Neural progenitor cell (in vitro differentiated cells): ENCODE measurements at regions not wholly inside any gene's neighbourhood (a gene's known extent, or its start where the extent isn't known, plus 50 kb on each side); places are given as distances from the start of the nearest gene placed in this dataset.
A peak's percentile ranks its signal among the peaks of the same experiment; 100 is the strongest.

ENCODE experiments used
- DNase-seq: peaks from one replicate; pipeline ENCODE4 v3.0.0-alpha.2; 2016; ENCODE audit warnings: low spot score
- H2AFZ ChIP-seq: fragments of 200-600 bp; sonication (generic); replicated peaks from 2 replicates; pipeline ENCODE4 v1.6.1; 2016; ENCODE audit warnings: antibody characterized with exemption
- H3F3A ChIP-seq: fragments of 200-600 bp; sonication (generic); 2 replicates; pipeline ENCODE4 v1.6.1; 2016; ENCODE audit warnings: antibody characterized with exemption, low read depth
- H3K27ac ChIP-seq: fragments of 200-600 bp; sonication (generic); 2 replicates; pipeline ENCODE4 v1.5.1; 2016; ENCODE audit warnings: mild to moderate bottlenecking
- H3K27me3 ChIP-seq: fragments of 200-600 bp; sonication (generic); 2 replicates; pipeline ENCODE4 v1.6.1; 2016; ENCODE audit warnings: mild to moderate bottlenecking, moderate library complexity
- H3K36me3 ChIP-seq: fragments of 200-600 bp; sonication (generic); 2 replicates; pipeline ENCODE4 v1.5.1; 2016
- H3K4me1 ChIP-seq: fragments of 200-600 bp; sonication (generic); 2 replicates; pipeline ENCODE4 v1.6.1; 2016; ENCODE audit warnings: mixed run types
- H3K4me2 ChIP-seq: fragments of 200-600 bp; sonication (generic); 2 replicates; pipeline ENCODE4 v1.6.1; 2016
- H3K4me3 ChIP-seq: fragments of 200-600 bp; sonication (generic); 2 replicates; pipeline ENCODE4 v1.5.1; 2016
- H3K79me2 ChIP-seq: fragments of 200-600 bp; sonication (generic); 2 replicates; pipeline ENCODE4 v1.6.1; 2016; ENCODE audit warnings: low read depth
- H3K9ac ChIP-seq: fragments of 200-600 bp; sonication (generic); 2 replicates; pipeline ENCODE4 v1.6.1; 2016
- H3K9me3 ChIP-seq: fragments of 200-600 bp; sonication (generic); 2 replicates; pipeline ENCODE4 v1.5.1; 2016; ENCODE audit warnings: low read depth
- H4K20me1 ChIP-seq: fragments of 200-600 bp; sonication (generic); 2 replicates; pipeline ENCODE4 v1.6.1; 2016; ENCODE audit warnings: low read depth
- H3K27ac Mint-ChIP-seq: 3 replicates; pipeline ENCODE4 v1.8.0; 2021; ENCODE audit warnings: mixed read lengths
- H3K27me3 Mint-ChIP-seq: 2 replicates; pipeline ENCODE4 v1.8.0; 2022; ENCODE audit warnings: low read depth, mild to moderate bottlenecking, inconsistent platforms, moderate library complexity, mixed read lengths; ENCODE audit not compliant: insufficient read depth
- H3K36me3 Mint-ChIP-seq: 3 replicates; pipeline ENCODE4 v1.8.0; 2021; ENCODE audit warnings: mixed read lengths
- H3K4me1 Mint-ChIP-seq: 3 replicates; pipeline ENCODE4 v1.8.0; 2021; ENCODE audit warnings: mixed read lengths
- H3K4me3 Mint-ChIP-seq: 3 replicates; pipeline ENCODE4 v1.8.0; 2021; ENCODE audit warnings: mild to moderate bottlenecking, moderate library complexity, mixed read lengths
- H3K9me3 Mint-ChIP-seq: 3 replicates; pipeline ENCODE4 v1.8.0; 2020; ENCODE audit warnings: mixed read lengths
- EZH2 ChIP-seq: fragments of 200-600 bp; sonication (generic); IDR thresholded peaks from 2 replicates; pipeline ENCODE4 v1.6.1; 2017; ENCODE audit warnings: antibody characterized with exemption, mild to moderate bottlenecking, moderate library complexity
- EZH2phosphoT487 ChIP-seq: fragments of 200-600 bp; sonication (generic); IDR thresholded peaks from 2 replicates; pipeline ENCODE4 v1.6.1; 2017; ENCODE audit warnings: antibody characterized with exemption
- TF ChIP-seq, protein P1 (sequence below): fragments of 200-600 bp; sonication (generic); IDR thresholded peaks from 2 replicates; pipeline ENCODE4 v1.5.1; 2017; ENCODE audit warnings: antibody characterized with exemption, mild to moderate bottlenecking

DNA sequence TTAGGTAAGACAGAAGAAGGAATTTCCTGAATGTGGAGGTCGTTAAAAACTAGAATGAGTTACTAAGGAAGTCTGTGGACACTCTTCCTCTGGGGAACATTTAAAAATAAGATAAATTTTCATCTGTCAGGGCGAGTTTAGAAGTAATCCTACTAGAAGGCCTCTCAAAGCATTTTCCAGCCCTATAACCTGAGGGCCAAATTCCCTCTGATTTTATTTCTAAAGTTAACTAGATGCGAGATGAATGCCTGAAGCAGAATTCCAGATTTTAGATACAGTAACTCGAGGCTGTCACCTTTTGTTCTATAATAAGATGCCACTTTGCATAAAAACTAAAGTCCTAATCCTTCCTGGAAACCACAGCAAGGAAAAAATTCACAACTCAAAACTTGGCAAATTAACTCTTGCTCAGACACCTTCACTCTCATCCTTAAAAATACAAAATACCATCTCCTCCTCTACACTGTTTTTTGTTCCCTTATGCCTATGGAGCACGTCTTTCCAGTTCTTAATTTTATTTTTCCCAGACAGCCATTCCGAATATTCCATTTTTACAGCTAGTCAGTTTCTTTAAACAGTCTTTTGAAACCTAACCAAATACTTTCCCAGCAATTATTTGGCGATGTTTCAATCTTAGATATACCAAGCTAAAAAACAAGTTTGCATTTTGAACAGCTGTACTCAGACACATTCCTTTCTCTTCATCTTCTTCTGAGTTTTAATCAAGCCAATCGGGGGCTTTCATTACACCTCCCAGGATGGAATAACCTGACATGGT lies 420.7 kb upstream of the NFE2L3 start:
- Histone ChIP-seq H3K9ac (no peak overlapping the region), H3K4me2 (peak overlapping the region; percentile 19), H3K9me3 (no peaks in the 10 kb centered on the region), H3K4me1 (peaks cover 65% of the 10 kb centered on the region), H3K36me3 (no peaks in the 10 kb centered on the region), H3F3A (peaks cover 29% of the 10 kb centered on the region), H3K79me2 (no peaks in the 10 kb centered on the region), H2AFZ (peak overlapping the region; percentile 75), H3K27me3 (no peaks in the 10 kb centered on the region), H4K20me1 (no peaks in the 10 kb centered on the region), H3K4me3 (no peak overlapping the region), H3K27ac (no peak overlapping the region)
- Mint-ChIP-seq H3K27ac (no peak overlapping the region), H3K4me1 (peaks cover 39% of the 10 kb centered on the region), H3K4me3 (no peak overlapping the region), H3K27me3 (no peaks in the 10 kb centered on the region), H3K9me3 (peaks cover 5% of the 10 kb centered on the region), H3K36me3 (no peaks in the 10 kb centered on the region)
- DNase-seq = no peak
- TF ChIP-seq, protein P1, sequence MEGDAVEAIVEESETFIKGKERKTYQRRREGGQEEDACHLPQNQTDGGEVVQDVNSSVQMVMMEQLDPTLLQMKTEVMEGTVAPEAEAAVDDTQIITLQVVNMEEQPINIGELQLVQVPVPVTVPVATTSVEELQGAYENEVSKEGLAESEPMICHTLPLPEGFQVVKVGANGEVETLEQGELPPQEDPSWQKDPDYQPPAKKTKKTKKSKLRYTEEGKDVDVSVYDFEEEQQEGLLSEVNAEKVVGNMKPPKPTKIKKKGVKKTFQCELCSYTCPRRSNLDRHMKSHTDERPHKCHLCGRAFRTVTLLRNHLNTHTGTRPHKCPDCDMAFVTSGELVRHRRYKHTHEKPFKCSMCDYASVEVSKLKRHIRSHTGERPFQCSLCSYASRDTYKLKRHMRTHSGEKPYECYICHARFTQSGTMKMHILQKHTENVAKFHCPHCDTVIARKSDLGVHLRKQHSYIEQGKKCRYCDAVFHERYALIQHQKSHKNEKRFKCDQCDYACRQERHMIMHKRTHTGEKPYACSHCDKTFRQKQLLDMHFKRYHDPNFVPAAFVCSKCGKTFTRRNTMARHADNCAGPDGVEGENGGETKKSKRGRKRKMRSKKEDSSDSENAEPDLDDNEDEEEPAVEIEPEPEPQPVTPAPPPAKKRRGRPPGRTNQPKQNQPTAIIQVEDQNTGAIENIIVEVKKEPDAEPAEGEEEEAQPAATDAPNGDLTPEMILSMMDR = no peak
- no peak for TF ChIP-seq EZH2phosphoT487

DNA sequence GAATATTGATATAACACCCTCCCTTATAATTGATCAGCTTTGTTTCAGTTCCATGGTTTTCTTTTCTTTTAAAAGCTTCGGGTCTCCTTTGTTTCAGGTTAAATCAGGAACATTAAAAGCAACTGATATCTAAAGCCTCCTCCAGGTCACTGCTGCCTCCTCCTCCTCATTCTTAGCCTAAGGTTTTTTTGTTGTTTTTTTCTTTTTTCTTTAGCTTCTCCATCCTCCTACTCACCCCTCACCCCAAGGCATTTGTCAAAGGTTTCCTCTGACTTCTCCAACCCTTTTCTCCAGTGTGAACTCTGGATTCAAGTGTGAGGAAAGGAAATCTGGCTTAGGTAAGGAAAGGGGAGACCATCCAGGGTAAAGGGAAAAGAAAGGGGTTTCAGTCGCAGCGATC lies 420.2 kb upstream of the NFE2L3 start:
- peaks cover 33% of the 10 kb centered on the region for H3K4me1 Mint-ChIP-seq
- Histone ChIP-seq H3K36me3 (no peaks in the 10 kb centered on the region), H3K9ac (no peak overlapping the region), H3K9me3 (no peaks in the 10 kb centered on the region), H2AFZ (peak overlapping the region; percentile 75), H3K4me2 (peak overlapping the region; percentile 19), H4K20me1 (no peaks in the 10 kb centered on the region), H3K27me3 (no peaks in the 10 kb centered on the region), H3K27ac (no peak overlapping the region), H3F3A (peaks cover 24% of the 10 kb centered on the region), H3K79me2 (no peaks in the 10 kb centered on the region), H3K4me1 (peaks cover 59% of the 10 kb centered on the region), H3K4me3 (no peak overlapping the region)
- H3K27me3 Mint-ChIP-seq = no peaks in the 10 kb centered on the region
- no peak overlapping the region for H3K27ac Mint-ChIP-seq
- no peaks in the 10 kb centered on the region for H3K36me3 Mint-ChIP-seq
- no peak for DNase-seq
- no peak overlapping the region for H3K4me3 Mint-ChIP-seq
- H3K9me3 Mint-ChIP-seq = peaks cover 5% of the 10 kb centered on the region
- TF ChIP-seq EZH2phosphoT487 = no peak
- TF ChIP-seq, protein P1 = no peak
- TF ChIP-seq EZH2 = no peak

DNA sequence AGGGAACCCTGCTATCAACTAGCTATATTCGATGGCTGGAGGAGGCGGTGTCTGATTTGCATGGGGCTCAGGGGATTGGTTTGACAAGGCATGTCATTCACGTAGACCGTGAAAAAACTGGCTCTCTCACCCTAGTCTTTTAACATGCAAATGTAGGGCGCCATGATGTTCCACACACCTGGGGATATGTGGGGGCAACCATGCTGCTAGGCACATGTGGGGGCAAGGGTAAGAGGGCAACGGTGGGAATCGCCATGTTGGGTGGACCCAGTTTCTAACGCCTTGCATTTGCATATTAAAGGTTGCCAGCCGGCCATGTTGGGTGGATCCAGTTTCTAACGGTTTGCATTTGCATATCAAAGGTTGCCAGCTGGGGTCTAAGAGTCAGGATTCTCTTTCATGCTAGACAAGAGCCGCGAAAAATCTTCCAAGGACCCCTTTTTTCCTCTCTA lies 419.2 kb upstream of the NFE2L3 start:
- TF ChIP-seq, protein P1 = no peak
- no peak for TF ChIP-seq EZH2phosphoT487
- no peak for TF ChIP-seq EZH2
- Mint-ChIP-seq H3K27me3 (no peaks in the 10 kb centered on the region), H3K9me3 (peaks cover 5% of the 10 kb centered on the region), H3K4me3 (peak overlapping the region; percentile 74), H3K36me3 (no peaks in the 10 kb centered on the region), H3K4me1 (peaks cover 27% of the 10 kb centered on the region), H3K27ac (no peak overlapping the region)
- no peaks in the 10 kb centered on the region for H3K9me3 ChIP-seq
- H3K36me3 ChIP-seq = no peaks in the 10 kb centered on the region
- no peaks in the 10 kb centered on the region for H3K79me2 ChIP-seq
- no peaks in the 10 kb centered on the region for H3K27me3 ChIP-seq
- H3F3A ChIP-seq = peaks cover 14% of the 10 kb centered on the region
- no peak overlapping the region for H3K4me3 ChIP-seq
- H3K9ac ChIP-seq = no peak overlapping the region
- H3K27ac ChIP-seq = no peak overlapping the region
- H4K20me1 ChIP-seq = no peaks in the 10 kb centered on the region
- peaks cover 49% of the 10 kb centered on the region for H3K4me1 ChIP-seq
- DNase-seq = peak; percentile 37
- peak overlapping the region; percentile 75 for H2AFZ ChIP-seq
- no peak overlapping the region for H3K4me2 ChIP-seq
